GM21723 (cell line): ENCODE measurements at regions not wholly inside any gene's neighbourhood (a gene's known extent, or its start where the extent isn't known, plus 50 kb on each side); places are given as distances from the start of the nearest gene placed in this dataset.
"Not testable (repeated sequence)": the region's sequence is repeated elsewhere in the genome, so short reads cannot be mapped to it uniquely, and the experiment has no call there.

ENCODE experiments used
- ATAC-seq: cut with Tn5 transposase; IDR thresholded peaks from one replicate; pipeline ENCODE4 v1.9.1; 2021; ENCODE audit warnings: mild to moderate bottlenecking, moderate library complexity; ENCODE audit not compliant: unreplicated experiment

DNA sequence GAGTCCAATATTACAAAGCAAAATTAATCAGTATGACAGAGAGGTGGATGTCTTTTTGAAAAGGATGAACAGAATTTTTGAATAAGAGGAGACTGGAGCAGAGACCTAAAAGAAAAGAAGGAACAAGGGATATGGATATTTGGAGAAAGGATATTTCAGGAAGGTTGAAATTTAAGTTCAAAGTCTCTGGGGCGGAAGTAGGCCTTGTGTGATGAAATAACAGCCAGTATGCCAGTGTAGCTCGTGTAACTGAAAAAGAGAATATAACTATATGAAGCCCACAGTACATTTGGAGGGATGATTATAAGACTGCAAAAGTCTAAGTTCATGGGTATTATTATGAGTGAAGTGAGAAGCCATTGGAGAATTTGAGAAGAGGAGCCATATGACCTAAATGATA lies 766.7 kb downstream of the GBE1 start:
- ATAC-seq = no peak

DNA sequence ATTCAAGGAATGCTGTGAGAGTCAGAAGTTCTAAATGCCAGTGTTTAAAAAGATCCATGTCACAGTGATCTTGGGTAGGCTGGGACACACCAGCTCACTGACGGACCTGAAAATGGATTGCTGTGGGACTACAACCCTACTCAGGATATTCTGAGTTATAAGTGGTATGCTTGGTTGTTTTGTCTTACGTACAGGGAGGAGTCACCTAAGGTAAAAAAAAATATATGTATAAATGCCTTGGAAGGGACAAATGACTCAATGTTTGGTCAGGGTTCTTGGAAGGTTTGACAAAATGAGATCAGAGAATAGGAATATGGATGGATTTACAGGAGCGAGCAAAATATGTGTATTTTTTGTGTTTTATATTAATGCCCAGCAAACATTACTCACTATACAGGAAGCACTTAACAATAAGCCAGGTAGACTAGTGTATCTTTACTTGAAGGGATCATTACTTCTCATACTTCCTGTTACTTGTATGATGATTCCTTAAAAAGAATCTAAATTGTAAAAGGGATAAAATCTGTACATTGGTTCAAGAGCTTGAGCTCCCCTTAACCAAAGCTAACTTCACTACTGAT lies 767.3 kb downstream of the GBE1 start:
- no peak for ATAC-seq

DNA sequence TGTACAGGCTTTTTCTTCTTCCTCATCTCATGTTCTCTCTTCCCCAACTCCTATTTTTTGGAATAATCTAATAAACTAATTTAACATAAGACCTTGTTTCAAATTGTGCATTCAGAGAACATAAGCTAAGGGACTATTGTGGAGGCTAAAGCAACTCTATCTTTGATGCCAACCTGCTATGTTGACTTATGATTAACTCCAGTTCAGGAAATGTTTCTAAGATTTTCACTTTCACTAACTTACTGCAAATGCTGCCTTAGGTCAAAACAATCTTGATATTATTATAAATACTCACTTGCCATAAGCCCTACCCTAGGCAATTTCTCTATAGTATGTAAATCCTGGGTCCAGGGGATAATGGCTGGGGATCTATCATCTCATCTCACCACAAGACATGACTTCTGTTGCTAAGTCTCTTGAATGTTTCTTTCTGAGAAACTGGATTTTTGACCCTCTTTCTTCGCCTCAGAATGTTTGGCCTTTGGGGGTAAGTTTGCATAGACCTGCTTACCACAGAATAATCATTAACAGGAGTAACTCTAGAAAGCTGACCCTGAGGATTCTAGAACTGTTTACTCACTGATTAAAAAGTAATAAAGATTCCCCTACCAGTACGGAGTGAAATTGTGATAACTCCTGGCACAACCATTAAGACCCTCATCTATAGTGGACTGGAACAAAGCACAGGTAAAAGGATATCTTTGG lies 768.1 kb downstream of the GBE1 start:
- no peak for ATAC-seq

DNA sequence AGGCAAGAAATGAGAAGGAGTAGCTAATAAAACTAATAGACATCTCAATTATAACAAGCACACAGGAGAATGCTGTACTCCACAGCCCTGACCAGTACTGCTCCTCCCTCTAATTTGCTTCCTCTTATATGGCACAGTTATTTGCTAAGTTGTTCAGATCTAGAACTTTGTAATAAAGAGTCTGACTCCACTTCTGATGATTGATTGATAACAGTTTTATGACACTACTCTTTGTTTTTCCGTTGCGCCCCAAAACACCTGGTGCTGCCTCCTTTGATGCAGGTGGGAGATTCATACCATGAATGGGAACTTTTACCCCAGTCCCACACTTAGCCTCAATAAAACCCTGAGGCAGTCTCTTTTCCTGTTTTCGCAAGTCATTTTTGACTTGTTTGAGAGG lies 777.7 kb downstream of the GBE1 start:
- no peak for ATAC-seq

DNA sequence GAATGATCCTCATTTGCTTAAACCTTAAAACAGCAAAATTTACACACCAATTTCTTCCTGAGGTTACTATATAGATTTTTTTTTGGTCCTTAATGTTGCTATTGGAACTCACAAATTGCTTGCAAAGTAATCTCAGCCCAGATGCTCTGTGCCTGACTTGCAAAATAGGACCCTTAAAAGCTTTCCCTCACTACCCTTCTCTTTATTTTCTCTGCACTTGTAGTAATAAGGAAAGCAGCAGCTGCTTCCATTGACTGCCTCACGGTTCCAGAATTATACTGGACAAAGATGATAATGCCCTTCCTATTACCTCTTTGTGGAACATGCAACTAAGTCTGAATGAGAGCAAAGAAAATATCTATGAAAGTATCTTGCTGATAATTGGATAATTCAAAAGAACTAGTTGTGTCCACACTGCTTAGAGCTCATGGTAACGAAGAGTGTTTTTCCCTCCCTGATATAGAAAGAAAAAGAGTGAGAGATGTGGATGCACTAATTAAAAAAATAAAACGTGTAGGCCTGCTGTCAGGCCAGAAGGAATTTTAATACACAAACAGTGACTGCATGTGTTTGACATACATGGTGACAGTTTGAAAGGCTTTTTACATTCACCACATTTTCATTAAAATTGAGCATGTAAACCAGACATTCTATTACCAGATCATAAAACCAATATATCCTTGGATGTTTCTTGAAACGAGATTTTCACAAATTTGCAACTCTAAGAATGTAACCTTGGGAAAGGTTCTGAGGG lies 783.1 kb downstream of the GBE1 start:
- ATAC-seq = no peak

DNA sequence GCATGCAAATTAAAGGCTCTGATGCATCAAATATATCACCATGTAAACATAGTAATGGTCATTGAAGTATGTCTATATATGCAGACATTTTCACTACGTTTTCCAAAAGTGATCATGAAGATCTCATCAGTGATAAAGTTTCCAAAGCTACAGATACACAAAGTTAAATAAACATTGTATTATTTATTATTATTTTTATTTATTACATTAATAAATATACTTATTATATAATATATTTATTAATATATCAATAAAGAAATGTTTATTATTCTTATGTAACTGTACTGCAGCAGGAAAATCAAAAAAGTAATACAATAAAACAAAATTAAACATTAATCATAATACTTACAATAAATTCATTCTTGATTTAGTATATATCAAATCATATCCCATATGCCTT lies 791.2 kb downstream of the GBE1 start:
- ATAC-seq = no peak

DNA sequence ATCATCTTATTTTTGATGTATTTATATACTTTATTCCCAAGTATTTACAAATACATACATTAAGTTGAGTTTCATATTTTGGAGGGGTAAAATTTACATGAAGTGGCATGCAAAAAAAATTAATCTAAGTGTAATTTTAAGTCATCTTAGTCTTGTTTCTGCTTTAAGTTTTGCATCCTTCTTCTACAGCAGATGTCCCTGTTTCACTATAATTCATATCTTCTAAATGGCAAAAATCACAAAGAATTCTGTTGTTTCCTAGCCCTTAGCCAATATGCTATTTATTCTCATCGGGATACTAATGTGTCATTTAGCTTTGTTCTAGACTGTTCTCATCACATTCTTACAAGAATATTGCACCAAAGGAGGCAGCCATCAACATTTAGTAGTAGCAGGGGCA lies 831.9 kb downstream of the GBE1 start:
- no peak for ATAC-seq

DNA sequence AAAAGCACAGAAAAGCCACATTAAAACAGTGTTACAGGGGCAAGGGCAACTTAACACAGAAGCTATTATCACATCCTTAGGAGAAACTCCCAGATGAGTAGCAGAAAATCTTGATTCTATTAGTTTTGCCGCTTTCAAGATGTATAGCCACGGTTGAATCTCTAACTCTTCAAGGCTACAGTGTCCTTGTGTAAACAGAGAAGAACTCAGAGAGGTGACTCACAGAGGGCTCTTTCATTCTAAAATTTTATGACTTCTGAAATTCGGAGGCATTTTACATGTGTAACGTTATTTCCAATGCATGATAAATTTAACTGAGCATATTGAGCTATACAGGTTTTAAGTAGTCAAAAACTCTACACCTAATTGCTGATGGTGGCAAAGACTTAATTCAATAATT lies 846.6 kb downstream of the GBE1 start:
- ATAC-seq = no peak

DNA sequence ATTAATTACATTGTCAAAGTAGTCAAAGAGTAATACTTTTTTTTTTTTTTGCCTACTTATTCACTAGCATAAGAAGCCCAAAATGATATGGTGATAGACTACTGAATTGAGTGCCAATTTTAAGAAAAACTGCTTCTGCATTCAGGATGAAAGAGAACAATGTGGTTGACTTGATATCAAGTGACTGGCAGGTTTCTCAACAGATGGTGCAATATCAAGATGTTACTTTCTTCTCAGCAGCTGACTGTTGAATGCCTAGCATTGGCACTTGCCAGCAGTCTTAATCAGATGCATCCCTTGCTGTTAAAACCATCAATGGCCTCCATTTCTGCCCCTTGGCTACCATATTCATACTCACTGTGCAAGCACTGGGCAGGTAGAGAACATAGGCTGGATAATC lies 863.2 kb downstream of the GBE1 start:
- ATAC-seq = no peak

DNA sequence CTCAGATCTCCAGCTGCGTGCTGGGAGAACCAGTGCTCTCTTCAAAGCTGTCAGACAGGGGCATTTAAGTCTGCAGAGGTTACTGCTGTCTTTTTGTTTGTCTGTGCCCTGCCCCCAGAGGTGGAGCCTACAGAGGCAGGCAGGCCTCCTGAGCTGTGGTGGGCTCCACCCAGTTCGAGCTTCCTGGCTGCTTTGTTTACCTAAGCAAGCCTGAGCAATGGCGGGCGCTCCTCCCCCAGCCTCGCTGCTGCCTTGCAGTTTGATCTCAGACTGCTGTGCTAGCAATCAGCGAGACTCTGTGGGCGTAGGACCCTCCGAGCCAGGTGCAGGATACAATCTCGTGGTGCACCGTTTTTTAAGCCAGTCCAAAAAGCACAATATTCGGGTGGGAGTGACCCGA lies 864.4 kb downstream of the GBE1 start:
- ATAC-seq = not testable (repeated sequence)

DNA sequence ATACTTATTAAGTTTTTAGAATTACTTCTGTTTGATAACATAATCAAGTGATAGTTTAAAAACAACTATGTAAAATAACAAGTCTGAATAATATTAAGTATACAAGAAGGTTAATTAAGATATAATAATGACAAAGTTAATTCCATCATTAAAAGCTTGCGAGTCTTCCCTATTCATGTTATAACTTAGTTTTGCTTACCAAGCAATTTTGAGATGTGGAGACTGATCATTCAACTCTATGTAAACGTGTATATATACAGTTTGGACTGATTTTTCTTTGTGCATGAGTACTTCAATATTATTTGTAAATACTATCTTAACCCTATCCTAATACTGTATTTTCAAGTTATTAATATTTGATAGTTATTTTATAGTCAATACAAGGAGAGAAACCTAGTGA lies 870.9 kb downstream of the GBE1 start:
- ATAC-seq = no peak

DNA sequence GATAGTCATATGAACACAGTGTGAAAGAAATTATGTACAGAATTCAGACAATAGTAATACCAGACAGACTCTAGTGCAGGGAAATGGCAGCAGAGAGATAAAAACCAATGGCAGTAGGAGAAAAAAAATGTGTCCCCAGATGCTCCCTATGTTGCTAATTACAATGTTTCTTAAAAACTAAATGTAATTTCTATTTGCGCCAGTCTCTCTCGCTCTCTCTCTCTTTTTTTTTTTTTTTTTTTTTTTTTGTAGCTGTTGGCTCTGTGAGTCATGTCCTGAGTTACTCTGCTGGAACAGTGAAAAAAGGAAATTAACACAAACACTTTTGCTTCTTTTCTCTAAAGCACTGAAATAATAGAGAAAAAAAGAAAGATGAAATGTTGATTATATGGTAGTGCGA lies 871.9 kb downstream of the GBE1 start:
- ATAC-seq = no peak

DNA sequence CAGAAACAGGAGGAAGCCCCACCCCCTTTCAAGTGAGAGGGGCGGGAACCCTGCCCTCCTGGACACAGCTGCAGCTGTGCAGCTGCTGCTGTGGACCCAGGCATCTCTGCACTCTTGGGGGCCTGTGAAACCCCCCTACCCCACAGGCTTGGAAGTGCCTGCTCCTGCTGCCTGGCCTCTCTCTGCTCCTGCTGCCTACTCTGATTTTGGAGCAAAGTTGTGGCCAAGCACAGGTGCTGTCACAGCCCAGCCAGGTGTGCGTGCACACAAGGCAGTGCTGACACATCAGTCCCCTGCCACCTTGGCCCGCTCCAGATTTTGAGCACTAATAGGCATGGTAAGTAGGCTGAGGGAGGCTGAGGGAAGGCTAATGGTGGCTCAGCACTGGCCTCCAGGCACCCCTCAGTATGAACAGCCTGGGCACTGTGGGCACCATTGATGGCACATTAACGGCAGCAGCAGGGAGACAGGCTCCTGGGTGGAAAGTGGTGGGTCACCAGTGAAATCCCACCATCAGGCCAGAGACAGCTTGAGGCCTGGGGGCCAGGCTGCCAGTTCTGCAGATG lies 890.9 kb downstream of the GBE1 start:
- no peak for ATAC-seq

DNA sequence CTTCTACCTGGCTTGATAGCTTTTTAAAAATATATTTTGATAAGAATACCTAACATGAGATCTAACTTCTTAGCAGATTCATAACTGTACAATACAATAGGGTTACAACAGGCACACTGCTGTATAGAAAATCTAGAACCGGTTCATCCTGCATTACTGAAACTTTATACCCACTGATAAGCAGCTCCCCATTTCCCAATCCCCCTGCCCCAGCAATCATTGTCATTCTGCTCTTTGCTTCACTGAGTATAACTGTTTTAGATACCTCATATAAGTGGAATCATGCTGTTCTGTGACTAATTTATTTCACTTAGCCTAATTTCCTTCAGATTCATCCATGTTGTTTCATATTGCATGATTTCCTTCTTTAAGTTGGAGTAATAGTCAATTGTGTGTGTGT lies 906.0 kb downstream of the GBE1 start:
- no peak for ATAC-seq

DNA sequence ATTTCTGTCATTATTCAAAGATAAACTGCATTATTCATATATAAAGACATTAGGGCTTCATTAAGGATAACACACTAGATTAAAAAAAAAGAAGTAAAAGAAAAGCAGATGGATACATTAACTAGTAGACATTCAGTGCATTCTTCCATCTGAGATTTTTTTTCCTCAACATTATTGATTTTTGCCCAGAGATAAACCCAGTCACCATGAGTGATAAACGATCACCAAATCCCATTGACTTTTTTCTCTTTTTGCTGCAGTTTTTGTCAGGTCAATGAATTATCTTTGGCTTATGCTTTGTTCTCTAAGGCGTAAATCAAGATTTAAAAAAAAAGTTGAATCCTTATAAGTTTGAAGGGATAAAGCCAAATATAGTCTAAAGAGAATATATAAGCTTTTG lies 925.0 kb downstream of the GBE1 start:
- no peak for ATAC-seq

DNA sequence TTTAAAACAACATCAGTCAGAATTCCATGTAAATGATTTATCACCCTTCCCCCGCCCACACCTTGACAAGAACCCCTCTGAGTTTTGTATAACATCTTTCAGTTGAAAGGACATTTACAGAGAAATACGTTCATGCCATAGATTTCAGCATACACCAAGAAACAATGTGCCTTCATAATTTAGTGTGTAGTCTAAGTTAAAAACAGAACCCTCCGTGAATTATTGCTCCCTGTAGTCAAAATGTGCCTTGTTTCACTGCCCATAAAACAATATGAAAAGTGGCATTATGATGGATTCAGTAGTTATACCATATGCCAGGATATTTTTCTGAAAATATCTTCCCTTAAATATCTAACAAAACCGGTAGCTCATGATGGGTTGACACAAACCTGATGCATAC lies 953.9 kb downstream of the GBE1 start:
- ATAC-seq = no peak

DNA sequence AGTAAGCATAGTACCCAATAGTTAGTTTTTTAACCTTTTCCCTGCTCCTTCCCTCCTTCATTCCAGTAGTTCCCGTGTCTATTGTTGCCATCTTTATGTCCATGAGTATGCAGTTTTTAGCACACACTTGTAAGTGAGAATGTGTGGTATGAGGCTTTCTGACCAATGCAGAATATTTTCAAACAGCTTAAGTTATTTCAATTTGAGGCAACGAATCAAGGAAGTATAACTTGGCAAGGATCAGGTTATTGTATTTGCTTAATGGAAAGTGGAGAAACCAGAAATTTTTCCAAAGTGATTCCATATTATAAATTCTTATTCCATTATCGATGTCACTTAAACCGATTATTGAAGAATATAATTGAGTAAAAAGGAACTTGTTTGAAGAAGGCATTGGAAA lies 954.8 kb downstream of the GBE1 start:
- no peak for ATAC-seq

DNA sequence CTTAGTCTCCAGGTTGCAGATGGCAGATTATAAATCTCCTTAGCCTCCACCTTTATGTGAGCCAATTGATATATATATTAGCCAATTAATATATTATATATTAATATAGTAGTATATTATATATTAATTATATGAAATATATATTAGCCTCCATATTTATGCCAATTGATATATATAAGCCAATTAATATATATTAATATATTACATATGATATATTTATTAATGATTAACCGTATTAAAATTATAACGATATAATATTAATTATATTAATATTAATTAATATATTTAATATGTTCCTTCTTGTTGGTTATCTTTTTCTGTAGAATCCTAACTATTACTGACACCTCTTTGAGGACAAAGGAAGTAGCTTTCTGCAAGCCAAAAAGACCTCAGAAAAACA lies 972.5 kb downstream of the GBE1 start:
- no peak for ATAC-seq

DNA sequence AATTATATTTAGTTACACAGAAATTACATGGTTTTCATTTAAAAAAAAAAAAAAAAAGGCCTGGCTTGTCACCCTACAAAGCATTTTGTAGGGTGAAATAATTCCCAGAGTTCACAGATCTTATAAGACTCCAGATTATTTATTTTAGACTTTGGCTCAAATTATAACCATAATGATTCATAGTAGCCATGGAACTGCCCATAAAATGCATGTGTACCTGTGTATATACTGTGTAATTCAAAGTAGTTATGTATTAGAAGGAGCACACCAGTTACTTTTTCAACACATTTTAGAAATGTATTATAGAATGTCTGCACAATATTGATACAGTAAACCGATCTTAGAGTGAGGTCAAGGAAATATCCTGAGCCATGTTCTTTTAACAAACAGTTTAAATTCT lies 975.6 kb downstream of the GBE1 start:
- no peak for ATAC-seq

DNA sequence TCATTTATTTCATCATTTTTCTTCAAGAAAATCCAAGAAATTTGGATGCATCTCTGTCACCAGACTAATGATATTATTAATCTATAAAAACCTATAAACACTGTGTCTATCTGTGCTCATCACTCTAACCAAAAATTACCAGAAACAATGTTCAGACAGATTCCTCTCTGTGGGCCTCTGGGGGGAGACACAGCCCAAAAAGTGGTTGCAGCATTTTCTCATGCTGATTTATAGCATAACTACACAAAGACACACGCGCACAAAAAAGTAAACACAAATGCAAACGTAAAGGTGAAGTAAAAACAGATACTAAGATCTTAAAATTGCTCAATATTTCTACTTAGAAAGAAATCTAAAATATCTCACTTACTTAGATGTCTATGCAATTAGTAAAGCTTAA lies 976.0 kb downstream of the GBE1 start:
- no peak for ATAC-seq

DNA sequence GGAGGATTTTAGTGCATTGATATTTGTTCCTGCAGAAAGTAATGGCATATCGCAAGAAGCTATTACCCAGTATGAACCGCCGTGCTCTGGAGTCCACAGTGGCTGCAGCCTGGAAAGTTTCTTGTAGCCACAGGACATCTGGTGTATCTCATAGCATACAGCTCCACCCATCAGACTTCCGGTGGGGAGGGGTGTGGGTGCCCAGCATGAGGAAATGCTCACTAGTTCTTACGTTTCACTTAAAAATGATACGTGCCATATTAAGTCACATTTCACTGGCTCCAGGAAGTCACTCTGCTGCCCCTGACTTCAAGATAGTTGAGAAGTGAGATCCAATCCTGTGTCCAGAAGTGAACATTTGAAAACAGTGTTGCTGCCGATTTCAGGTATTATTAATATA lies 990.4 kb downstream of the GBE1 start:
- no peak for ATAC-seq
